DND-41 (cell line): ENCODE measurements at regions not wholly inside any gene's neighbourhood (a gene's known extent, or its start where the extent isn't known, plus 50 kb on each side); places are given as distances from the start of the nearest gene placed in this dataset.

Experiments used
- ATAC-seq: fragments of 200-7000 bp; cut with Tn5 transposase; 3 replicates; pipeline ENCODE4 v1.9.1; 2021; ENCODE audit warnings: low read depth; ENCODE audit not compliant: insufficient read depth
- DNase-seq: peaks from one replicate; pipeline ENCODE4 v3.0.0-alpha.2; 2020
- H2AFZ ChIP-seq: 2 replicates; pipeline ENCODE4 v1.6.0; 2012; ENCODE audit warnings: low read depth, low read length
- H3K27ac ChIP-seq: 2 replicates; pipeline ENCODE4 v1.5.1; 2012; ENCODE audit warnings: low read length, inconsistent platforms
- H3K27me3 ChIP-seq: fragments of 200-600 bp; sonication (generic); 2 replicates; pipeline ENCODE4 v1.6.0; 2012; ENCODE audit warnings: low read length, mild to moderate bottlenecking, inconsistent platforms; ENCODE audit not compliant: insufficient read depth, poor library complexity
- H3K36me3 ChIP-seq: 2 replicates; pipeline ENCODE4 v1.5.1; 2012; ENCODE audit warnings: low read length, inconsistent platforms; ENCODE audit not compliant: insufficient read depth
- H3K4me1 ChIP-seq: 2 replicates; pipeline ENCODE4 v1.5.1; 2012; ENCODE audit warnings: mild to moderate bottlenecking, low read length; ENCODE audit not compliant: insufficient read depth
- H3K4me2 ChIP-seq: 2 replicates; pipeline ENCODE4 v1.6.0; 2012; ENCODE audit warnings: mild to moderate bottlenecking, moderate library complexity, low read length, inconsistent platforms; ENCODE audit not compliant: insufficient read depth
- H3K4me3 ChIP-seq, 2 experiments: fragments of 200-600 bp in 1 of 2; shearing (Covaris generic) in 1 of 2; 2 replicates each; pipeline ENCODE4 v1.5.1; 2012 to 2016; ENCODE audit warnings: inconsistent platforms in 2 of 2, low read length in 2 of 2, mild to moderate bottlenecking in 2 of 2, low read depth in 1 of 2, moderate library complexity in 1 of 2
- H3K79me2 ChIP-seq: 2 replicates; pipeline ENCODE4 v1.6.0; 2012; ENCODE audit warnings: low read length, inconsistent platforms; ENCODE audit not compliant: insufficient read depth
- H3K9ac ChIP-seq: 2 replicates; pipeline ENCODE4 v1.6.0; 2012; ENCODE audit warnings: low read depth, mild to moderate bottlenecking, inconsistent platforms, low read length, moderate library complexity
- H3K9me3 ChIP-seq: 2 replicates; pipeline ENCODE4 v1.5.1; 2012; ENCODE audit warnings: low read length, moderate library complexity, mild to moderate bottlenecking, inconsistent platforms; ENCODE audit not compliant: insufficient read depth, severe bottlenecking
- H4K20me1 ChIP-seq: 2 replicates; pipeline ENCODE4 v1.6.0; 2012; ENCODE audit warnings: low read length; ENCODE audit not compliant: insufficient read depth
- EZH2 ChIP-seq: IDR thresholded peaks from 3 replicates; pipeline ENCODE4 v1.6.1; 2012; ENCODE audit warnings: borderline replicate concordance, low read depth, mild to moderate bottlenecking, moderate library complexity, low read length, inconsistent platforms; ENCODE audit not compliant: severe bottlenecking
- TF ChIP-seq, protein P1 (sequence below): IDR thresholded peaks from 2 replicates; pipeline ENCODE4 v1.5.1; 2012; ENCODE audit warnings: borderline replicate concordance, low read length, moderate library complexity, mild to moderate bottlenecking; ENCODE audit not compliant: poor library complexity, severe bottlenecking; ENCODE audit errors: extremely low read depth

DNA sequence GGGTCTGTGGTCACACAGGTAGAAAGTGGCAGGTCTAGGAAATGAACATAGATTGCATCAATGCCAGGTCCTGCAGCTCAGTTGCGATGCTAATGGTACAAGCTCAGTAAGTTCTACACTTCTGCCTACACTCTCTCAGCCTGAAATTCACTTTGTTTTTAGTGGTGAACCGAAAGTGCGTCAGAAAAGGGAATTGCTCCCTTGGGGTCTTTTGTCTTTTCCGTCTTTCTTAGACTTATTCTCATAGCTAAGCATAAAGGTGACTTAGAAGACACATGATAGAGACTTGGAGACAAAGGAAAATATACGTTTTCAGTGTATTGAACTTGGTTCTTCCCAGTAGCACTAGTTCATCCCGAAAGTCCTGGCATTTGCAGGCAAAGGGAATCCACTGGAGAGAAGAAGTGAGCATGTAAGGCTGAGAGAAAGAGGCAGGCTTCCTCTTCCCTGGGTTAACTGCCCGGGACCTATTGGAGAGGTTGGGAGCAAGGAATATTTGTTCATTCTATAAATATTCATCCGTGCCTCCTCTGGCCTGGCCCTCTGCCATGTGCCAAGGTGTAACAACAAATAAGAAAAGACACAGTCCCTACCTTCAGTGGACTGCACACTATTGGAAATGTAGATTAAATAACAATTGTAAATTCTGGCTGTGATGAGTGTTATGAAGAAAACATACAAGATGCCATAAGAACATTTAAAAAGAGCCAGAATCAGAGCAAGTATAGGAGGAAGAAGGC, 785.8 kb downstream of the MED13L start:
- Histone ChIP-seq H3K4me1 (no peaks in the 10 kb centered on the region), H3K9me3 (no peaks in the 10 kb centered on the region), H3K4me2 (no peak overlapping the region), H3K9ac (no peak overlapping the region), H3K79me2 (no peaks in the 10 kb centered on the region), H3K4me3 (no peak overlapping the region), H2AFZ (no peak overlapping the region), H3K36me3 (no peaks in the 10 kb centered on the region), H3K27ac (no peak overlapping the region), H3K27me3 (no peaks in the 10 kb centered on the region), H4K20me1 (no peaks in the 10 kb centered on the region)
- no peak for DNase-seq
- ATAC-seq, result no peak
- no peak for TF ChIP-seq EZH2
- TF ChIP-seq, protein P1, sequence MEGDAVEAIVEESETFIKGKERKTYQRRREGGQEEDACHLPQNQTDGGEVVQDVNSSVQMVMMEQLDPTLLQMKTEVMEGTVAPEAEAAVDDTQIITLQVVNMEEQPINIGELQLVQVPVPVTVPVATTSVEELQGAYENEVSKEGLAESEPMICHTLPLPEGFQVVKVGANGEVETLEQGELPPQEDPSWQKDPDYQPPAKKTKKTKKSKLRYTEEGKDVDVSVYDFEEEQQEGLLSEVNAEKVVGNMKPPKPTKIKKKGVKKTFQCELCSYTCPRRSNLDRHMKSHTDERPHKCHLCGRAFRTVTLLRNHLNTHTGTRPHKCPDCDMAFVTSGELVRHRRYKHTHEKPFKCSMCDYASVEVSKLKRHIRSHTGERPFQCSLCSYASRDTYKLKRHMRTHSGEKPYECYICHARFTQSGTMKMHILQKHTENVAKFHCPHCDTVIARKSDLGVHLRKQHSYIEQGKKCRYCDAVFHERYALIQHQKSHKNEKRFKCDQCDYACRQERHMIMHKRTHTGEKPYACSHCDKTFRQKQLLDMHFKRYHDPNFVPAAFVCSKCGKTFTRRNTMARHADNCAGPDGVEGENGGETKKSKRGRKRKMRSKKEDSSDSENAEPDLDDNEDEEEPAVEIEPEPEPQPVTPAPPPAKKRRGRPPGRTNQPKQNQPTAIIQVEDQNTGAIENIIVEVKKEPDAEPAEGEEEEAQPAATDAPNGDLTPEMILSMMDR, result no peak

DNA sequence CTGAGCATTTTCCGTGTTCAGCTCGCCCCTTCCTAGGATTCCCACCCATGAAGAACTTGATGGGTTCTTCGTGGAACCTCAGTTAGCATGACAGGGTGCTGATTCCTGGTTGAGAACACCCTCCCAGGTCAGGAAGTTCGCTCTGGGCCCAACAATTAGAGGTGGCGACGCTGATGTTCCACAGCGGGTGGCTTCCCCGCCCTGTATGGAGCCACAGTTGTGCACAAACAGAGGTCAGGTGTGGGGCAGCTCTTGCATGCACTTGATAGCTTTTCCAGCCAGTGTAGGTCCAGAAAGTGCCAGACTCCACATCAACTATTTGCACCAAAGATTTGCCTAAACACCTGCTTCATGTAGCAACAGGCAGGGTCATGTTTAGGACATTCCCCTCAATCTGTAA, 788.2 kb downstream of the MED13L start:
- Histone ChIP-seq H3K27ac (no peak overlapping the region), H2AFZ (no peak overlapping the region), H3K4me1 (no peaks in the 10 kb centered on the region), H3K36me3 (no peaks in the 10 kb centered on the region), H3K4me3 (no peak overlapping the region), H3K27me3 (no peaks in the 10 kb centered on the region), H3K9ac (no peak overlapping the region), H3K9me3 (peaks cover 3% of the 10 kb centered on the region), H3K4me2 (no peak overlapping the region), H4K20me1 (no peaks in the 10 kb centered on the region), H3K79me2 (no peaks in the 10 kb centered on the region)
- ATAC-seq (no peak), DNase-seq (no peak)
- TF ChIP-seq EZH2, result no peak
- TF ChIP-seq, protein P1, result no peak

DNA sequence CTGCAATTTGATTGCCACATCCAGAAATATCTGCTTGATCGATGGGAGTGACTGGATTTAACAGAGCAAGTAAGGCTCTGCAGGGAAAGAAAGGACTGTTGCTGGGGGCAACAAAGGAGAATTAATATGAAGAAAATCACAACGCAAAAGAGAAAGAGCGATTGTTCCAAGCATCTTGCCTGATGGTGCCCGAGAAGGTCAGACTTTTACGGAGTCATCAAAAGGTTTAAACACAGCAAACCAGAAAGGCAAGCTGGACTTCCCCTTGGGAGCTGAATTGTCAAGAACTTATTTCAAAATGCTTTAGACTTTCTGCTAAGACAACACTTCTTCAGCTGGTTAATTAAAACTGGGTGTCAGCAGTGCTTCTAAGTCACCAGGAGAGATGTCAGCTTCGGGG, 791.5 kb downstream of the MED13L start:
- H4K20me1 ChIP-seq, result no peaks in the 10 kb centered on the region
- no peak overlapping the region for H2AFZ ChIP-seq
- peaks cover 3% of the 10 kb centered on the region for H3K9me3 ChIP-seq
- no peaks in the 10 kb centered on the region for H3K4me1 ChIP-seq
- TF ChIP-seq, protein P1, result no peak
- TF ChIP-seq EZH2, result no peak
- no peak overlapping the region for H3K27ac ChIP-seq
- no peak overlapping the region for H3K9ac ChIP-seq
- ATAC-seq (no peak), DNase-seq (no peak)
- H3K4me3 ChIP-seq, result no peak overlapping the region
- no peaks in the 10 kb centered on the region for H3K79me2 ChIP-seq
- H3K36me3 ChIP-seq, result no peaks in the 10 kb centered on the region
- no peaks in the 10 kb centered on the region for H3K27me3 ChIP-seq
- no peak overlapping the region for H3K4me2 ChIP-seq
